GM10266 (cell line): ENCODE measurements at regions not wholly inside any gene's neighbourhood (a gene's known extent, or its start where the extent isn't known, plus 50 kb on each side); places are given as distances from the start of the nearest gene placed in this dataset.

Source experiments
- DNase-seq: peaks from one replicate; pipeline ENCODE4 v3.0.0; 2012; ENCODE audit errors: extremely low spot score
- CTCF ChIP-seq: IDR thresholded peaks from 2 replicates; pipeline ENCODE4 v1.5.1; 2012; ENCODE audit warnings: mild to moderate bottlenecking, low read depth; ENCODE audit not compliant: control insufficient read depth, insufficient read depth; ENCODE audit errors: missing control alignments

- no peak for TF ChIP-seq CTCF
- DNase-seq = no peak
Measured at GRCh38 chr2:44884677-44885076, 56.8 kb upstream of the SIX3 start.

- no peak for DNase-seq
- no peak for TF ChIP-seq CTCF
Measured at GRCh38 chr2:44886414-44886813, 55.1 kb upstream of the SIX3 start.

GRCh38 chr2:44889096-44889495 lies 52.4 kb upstream of the SIX3 start:
- DNase-seq = no peak
- TF ChIP-seq CTCF = no peak
